Peyer's patch (tissue), 4 donors: ENCODE measurements at regions not wholly inside any gene's neighbourhood (a gene's known extent, or its start where the extent isn't known, plus 50 kb on each side); places are given as distances from the start of the nearest gene placed in this dataset.

Experiments
- DNase-seq, 3 donors: peaks; one replicate each; pipeline ENCODE4 v3.0.0-alpha.2; 2017 to 2019
- H3K27ac ChIP-seq, 4 donors: fragments of 200-600 bp; sonication (generic); one replicate each; pipeline ENCODE4 v1.5.1; 2016 to 2019
- H3K27me3 ChIP-seq, 2 donors: fragments of 200-600 bp; sonication (generic); one replicate each; pipeline ENCODE4 v1.5.1; 2019
- H3K36me3 ChIP-seq, 3 donors: fragments of 200-600 bp; sonication (generic); one replicate each; pipeline ENCODE4 v1.5.1; 2016 to 2019
- H3K4me1 ChIP-seq, 4 donors: fragments of 200-600 bp; sonication (generic); one replicate each; pipeline ENCODE4 v1.5.1; 2016 to 2019
- H3K4me3 ChIP-seq, 4 donors: fragments of 200-600 bp; sonication (generic); 1 replicate in 3 of 4; 2 replicates in 1 of 4; pipeline ENCODE4 v1.5.1; 2016 to 2019; ENCODE audit warnings: mild to moderate bottlenecking in 1 of 4
- H3K9me3 ChIP-seq, 4 donors: fragments of 200-600 bp; sonication (generic); one replicate each; pipeline ENCODE4 v1.5.1; 2016 to 2019; ENCODE audit warnings: mild to moderate bottlenecking in 1 of 4
- POLR2A ChIP-seq, 2 donors: fragments of 450-650 bp; IDR thresholded peaks; one replicate each; pipeline ENCODE4 v1.5.1; 2017; ENCODE audit warnings: antibody characterized with exemption in 2 of 2, mild to moderate bottlenecking in 2 of 2, moderate library complexity in 2 of 2
- TF ChIP-seq, protein P1 (sequence below), 6 experiments: fragments of 450-650 bp in 4 of 6; fragments of 200-600 bp in 2 of 6; sonication (generic) in 1 of 6; IDR thresholded peaks; one replicate each; pipeline ENCODE4 v1.5.1; 2017 to 2019; ENCODE audit warnings: antibody characterized with exemption in 6 of 6, mild to moderate bottlenecking in 3 of 6, moderate library complexity in 1 of 6

DNA sequence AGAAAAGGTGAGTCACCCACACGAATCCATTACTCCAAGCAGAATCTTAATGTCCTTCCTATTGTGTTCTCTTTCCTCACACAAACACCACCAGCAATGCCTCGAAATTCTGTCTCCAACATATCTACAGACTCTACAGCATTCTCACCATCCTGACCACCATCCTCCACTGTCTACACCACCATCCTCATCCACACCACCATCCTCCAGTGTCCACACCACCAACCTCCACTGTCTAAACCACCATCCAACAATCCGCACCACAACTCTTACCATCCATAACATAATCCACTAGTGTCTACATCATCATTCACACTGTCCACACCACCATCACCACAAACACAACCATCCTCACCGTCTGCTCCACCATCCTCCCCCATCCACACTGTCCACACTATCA is 121.6 kb upstream of the ALKAL2 start:
- DNase-seq = no peak
- Histone ChIP-seq H3K4me3 (no peak overlapping the region), H3K27ac (no peak overlapping the region), H3K36me3 (no peaks in the 10 kb centered on the region), H3K27me3 (no peaks in the 10 kb centered on the region), H3K9me3 (peaks cover 0 to 2% (median 0%) of the 10 kb centered on the region in 4 donors), H3K4me1 (no peaks in the 10 kb centered on the region)
- TF ChIP-seq, protein P1, sequence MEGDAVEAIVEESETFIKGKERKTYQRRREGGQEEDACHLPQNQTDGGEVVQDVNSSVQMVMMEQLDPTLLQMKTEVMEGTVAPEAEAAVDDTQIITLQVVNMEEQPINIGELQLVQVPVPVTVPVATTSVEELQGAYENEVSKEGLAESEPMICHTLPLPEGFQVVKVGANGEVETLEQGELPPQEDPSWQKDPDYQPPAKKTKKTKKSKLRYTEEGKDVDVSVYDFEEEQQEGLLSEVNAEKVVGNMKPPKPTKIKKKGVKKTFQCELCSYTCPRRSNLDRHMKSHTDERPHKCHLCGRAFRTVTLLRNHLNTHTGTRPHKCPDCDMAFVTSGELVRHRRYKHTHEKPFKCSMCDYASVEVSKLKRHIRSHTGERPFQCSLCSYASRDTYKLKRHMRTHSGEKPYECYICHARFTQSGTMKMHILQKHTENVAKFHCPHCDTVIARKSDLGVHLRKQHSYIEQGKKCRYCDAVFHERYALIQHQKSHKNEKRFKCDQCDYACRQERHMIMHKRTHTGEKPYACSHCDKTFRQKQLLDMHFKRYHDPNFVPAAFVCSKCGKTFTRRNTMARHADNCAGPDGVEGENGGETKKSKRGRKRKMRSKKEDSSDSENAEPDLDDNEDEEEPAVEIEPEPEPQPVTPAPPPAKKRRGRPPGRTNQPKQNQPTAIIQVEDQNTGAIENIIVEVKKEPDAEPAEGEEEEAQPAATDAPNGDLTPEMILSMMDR (IDR thresholded peaks at IDR 0.05) = no peak
- TF ChIP-seq POLR2A (IDR thresholded peaks at IDR 0.05) = no peak

DNA sequence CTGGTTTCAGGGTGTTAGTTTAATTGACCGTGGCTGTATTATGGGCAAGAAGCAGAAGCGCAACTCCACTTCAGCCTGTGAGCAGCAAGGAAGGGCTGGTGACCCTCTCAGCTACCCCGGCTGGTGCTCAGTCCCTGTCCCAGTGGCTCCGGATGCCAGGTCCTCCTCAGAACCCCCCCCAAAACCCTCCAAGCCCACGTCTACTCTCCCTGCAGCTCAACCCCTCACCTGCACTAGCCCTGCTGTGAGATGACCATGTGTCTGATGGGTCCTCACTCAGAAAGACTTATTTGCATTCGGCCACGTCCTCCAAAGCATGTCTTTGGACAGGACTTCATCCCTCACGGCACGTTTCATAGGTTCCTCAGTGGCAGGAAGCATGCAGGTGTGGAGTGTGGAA is 119.7 kb upstream of the ALKAL2 start:
- Histone ChIP-seq H3K27me3 (no peaks in the 10 kb centered on the region), H3K4me3 (no peak overlapping the region), H3K36me3 (no peaks in the 10 kb centered on the region), H3K27ac (no peak overlapping the region), H3K4me1 (no peaks in the 10 kb centered on the region), H3K9me3 (peaks cover 0 to 9% (median 0%) of the 10 kb centered on the region in 4 donors)
- TF ChIP-seq, protein P1 (IDR thresholded peaks at IDR 0.05) = no peak
- no peak for TF ChIP-seq POLR2A (IDR thresholded peaks at IDR 0.05)
- DNase-seq = no peak

DNA sequence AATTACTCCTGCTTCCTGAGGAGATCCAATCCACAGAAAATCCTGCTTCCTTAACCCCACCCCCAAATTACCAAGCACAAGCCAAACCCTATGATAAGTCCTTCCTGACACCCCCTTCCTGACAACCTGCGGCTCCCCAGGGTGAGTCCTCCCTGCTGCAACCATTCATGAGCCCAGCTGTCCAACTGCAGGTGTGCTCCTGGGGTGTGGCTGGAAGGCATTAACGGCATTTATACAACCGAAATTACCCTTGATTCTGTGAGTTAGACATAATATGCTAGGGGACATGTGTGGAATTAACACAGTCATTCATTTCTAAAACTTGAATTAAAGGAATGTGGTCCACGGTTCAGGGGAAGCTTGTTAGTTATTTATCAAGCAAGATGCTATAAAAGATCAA is 119.0 kb upstream of the ALKAL2 start:
- H3K9me3 ChIP-seq = peaks cover 0 to 9% (median 0%) of the 10 kb centered on the region in 4 donors
- H3K4me3 ChIP-seq = no peak overlapping the region
- H3K36me3 ChIP-seq = no peaks in the 10 kb centered on the region
- no peak for DNase-seq
- no peak for TF ChIP-seq POLR2A (IDR thresholded peaks at IDR 0.05)
- TF ChIP-seq, protein P1 (IDR thresholded peaks at IDR 0.05) = no peak
- no peaks in the 10 kb centered on the region for H3K4me1 ChIP-seq
- H3K27me3 ChIP-seq = no peaks in the 10 kb centered on the region
- no peak overlapping the region for H3K27ac ChIP-seq

DNA sequence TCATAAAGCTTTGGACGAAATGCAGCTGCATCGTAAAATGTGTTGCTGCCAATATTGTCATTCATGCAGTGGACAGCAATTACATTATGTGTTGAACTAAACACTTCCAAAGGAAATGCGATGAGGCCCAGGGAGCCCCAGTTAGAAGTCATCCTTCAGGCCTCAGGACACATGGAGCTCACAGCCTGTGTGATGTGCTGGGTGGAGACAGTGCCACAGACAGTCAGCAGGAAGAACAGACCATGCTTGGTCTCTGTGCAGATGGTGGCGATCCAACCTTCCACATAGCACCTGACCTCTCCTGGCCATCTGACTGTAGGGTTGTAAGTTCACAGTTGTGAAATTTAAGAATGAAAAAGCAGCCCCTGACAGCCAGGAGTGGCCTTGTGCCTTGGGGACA is 118.3 kb upstream of the ALKAL2 start:
- no peak for TF ChIP-seq POLR2A (IDR thresholded peaks at IDR 0.05)
- TF ChIP-seq, protein P1 (IDR thresholded peaks at IDR 0.05) = no peak
- H3K27ac ChIP-seq = no peak overlapping the region
- H3K27me3 ChIP-seq = no peaks in the 10 kb centered on the region
- H3K36me3 ChIP-seq = no peaks in the 10 kb centered on the region
- H3K9me3 ChIP-seq = peaks cover 0 to 9% (median 0%) of the 10 kb centered on the region in 4 donors
- H3K4me1 ChIP-seq = no peaks in the 10 kb centered on the region
- DNase-seq = no peak
- H3K4me3 ChIP-seq = no peak overlapping the region

DNA sequence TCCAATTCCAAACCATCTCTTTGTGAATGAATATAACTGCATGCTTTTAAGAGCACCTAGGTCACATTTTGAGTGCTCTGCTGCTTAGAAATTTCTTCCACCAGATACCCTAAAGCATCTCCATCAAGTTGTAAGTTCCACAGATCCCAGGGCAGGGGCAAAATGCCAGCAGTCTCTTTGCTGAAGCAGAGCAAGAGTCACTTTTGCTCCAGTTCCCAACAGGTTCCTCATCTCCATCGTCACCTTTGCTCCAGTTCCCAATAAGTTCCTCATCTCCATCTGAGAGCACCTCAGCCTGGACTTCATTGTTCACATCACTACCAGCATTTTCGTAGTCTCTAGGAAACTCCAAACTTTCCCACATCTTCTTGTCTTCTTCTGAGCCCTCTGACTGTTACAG is 116.7 kb upstream of the ALKAL2 start:
- no peak overlapping the region for H3K4me3 ChIP-seq
- no peak for TF ChIP-seq POLR2A (IDR thresholded peaks at IDR 0.05)
- TF ChIP-seq, protein P1 (IDR thresholded peaks at IDR 0.05) = no peak
- H3K27me3 ChIP-seq = no peaks in the 10 kb centered on the region

DNA sequence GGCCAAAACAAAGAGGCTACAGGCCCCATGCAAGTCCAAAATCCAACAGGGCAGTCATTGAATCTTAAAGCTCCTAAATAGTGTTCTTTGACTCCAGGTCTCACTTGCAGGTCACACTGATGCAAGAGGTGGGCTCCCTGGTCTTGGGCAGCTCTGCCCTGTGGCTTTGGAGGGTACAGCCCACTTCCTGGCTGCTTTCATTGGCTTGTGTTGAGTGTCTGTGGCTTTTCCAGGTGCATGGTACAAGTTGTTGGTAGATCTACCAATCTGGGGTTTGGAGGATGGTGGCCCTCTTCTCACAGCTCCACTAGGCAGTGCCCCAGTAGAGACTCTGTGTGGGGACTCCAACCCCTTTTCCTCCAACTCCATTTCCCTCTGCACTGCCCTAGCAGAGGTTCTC is 115.8 kb upstream of the ALKAL2 start:
- H3K4me3 ChIP-seq = no peak overlapping the region
- no peak for DNase-seq
- no peaks in the 10 kb centered on the region for H3K27me3 ChIP-seq
- no peaks in the 10 kb centered on the region for H3K4me1 ChIP-seq
- no peak overlapping the region for H3K27ac ChIP-seq
- H3K9me3 ChIP-seq = peaks cover 0 to 9% (median 0%) of the 10 kb centered on the region in 4 donors
- no peaks in the 10 kb centered on the region for H3K36me3 ChIP-seq
- TF ChIP-seq, protein P1 (IDR thresholded peaks at IDR 0.05) = no peak
- TF ChIP-seq POLR2A (IDR thresholded peaks at IDR 0.05) = no peak

More for the DNA sequence above, 116.7 kb upstream of the ALKAL2 start:
- peaks cover 0 to 9% (median 0%) of the 10 kb centered on the region in 4 donors for H3K9me3 ChIP-seq
- H3K27ac ChIP-seq = no peak overlapping the region
- H3K4me1 ChIP-seq = no peaks in the 10 kb centered on the region
- no peak for DNase-seq
- no peaks in the 10 kb centered on the region for H3K36me3 ChIP-seq
